ENCODE measurements at regions not wholly inside any gene's neighbourhood (a gene's known extent, or its start where the extent isn't known, plus 50 kb on each side); places are given as distances from the start of the nearest gene placed in this dataset.

DNA sequence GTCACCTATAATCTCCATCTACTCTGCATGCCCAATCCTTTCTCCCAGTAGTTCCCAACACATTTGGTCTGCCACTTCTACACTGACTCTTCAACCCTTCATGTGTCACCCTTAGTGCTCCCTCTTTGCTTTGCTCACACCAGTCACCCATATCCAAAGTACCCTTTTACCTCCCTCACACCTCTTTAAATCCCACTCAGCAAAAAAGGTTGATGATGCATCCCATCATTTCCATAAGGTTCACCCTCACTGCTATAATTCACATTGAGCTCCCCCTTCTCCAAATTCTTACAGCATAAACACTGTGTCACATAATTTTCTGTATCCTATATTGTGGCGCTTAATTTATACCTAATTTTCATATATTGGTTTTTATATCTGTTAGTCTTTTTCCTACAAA, 83.8 kb upstream of the ATP1B1 start:
- Mint-ChIP-seq H3K27ac (ENCODE audit: unreplicated experiment) (no peak overlapping the region), H3K4me1 (ENCODE audit: low read depth, unreplicated experiment) (peaks cover 7% of the 10 kb centered on the region), H3K36me3 (ENCODE audit: low read depth, unreplicated experiment) (no peaks in the 10 kb centered on the region), H3K4me3 (ENCODE audit: unreplicated experiment) (no peak overlapping the region), H3K9me3 (ENCODE audit: unreplicated experiment) (no peaks in the 10 kb centered on the region), H3K27me3 (ENCODE audit: low read depth, unreplicated experiment) (peaks cover 7% of the 10 kb centered on the region)
- DNase-seq (ENCODE audit: low read depth) (no peak), FAIRE-seq (no peak)
- TF ChIP-seq EZH2 (IDR thresholded peaks at IDR 0.05; ENCODE audit: insufficient read depth, low read length) = no peak
- TF ChIP-seq, protein P1, sequence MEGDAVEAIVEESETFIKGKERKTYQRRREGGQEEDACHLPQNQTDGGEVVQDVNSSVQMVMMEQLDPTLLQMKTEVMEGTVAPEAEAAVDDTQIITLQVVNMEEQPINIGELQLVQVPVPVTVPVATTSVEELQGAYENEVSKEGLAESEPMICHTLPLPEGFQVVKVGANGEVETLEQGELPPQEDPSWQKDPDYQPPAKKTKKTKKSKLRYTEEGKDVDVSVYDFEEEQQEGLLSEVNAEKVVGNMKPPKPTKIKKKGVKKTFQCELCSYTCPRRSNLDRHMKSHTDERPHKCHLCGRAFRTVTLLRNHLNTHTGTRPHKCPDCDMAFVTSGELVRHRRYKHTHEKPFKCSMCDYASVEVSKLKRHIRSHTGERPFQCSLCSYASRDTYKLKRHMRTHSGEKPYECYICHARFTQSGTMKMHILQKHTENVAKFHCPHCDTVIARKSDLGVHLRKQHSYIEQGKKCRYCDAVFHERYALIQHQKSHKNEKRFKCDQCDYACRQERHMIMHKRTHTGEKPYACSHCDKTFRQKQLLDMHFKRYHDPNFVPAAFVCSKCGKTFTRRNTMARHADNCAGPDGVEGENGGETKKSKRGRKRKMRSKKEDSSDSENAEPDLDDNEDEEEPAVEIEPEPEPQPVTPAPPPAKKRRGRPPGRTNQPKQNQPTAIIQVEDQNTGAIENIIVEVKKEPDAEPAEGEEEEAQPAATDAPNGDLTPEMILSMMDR (IDR thresholded peaks at IDR 0.05; ENCODE audit: insufficient read depth, low read depth, low read length) = no peak
- Histone ChIP-seq H3K4me1 (ENCODE audit: insufficient read depth, low read length) (no peaks in the 10 kb centered on the region), H3K36me3 (ENCODE audit: insufficient read depth, low read length) (no peaks in the 10 kb centered on the region), H4K20me1 (ENCODE audit: insufficient read depth, low read length) (no peaks in the 10 kb centered on the region), H2AFZ (ENCODE audit: low read depth, low read length) (no peak overlapping the region), H3K9ac (ENCODE audit: low read length) (no peak overlapping the region), H3K27me3 (ENCODE audit: insufficient read depth, low read length) (no peaks in the 10 kb centered on the region), H3K4me3 (ENCODE audit: insufficient read depth, low read depth, low read length) (no peak overlapping the region), H3K9me3 (ENCODE audit: insufficient read depth, low read depth, low read length) (no peaks in the 10 kb centered on the region), H3K4me2 (ENCODE audit: low read length) (no peak overlapping the region), H3K27ac (ENCODE audit: low read depth, low read length) (no peak overlapping the region), H3K79me2 (ENCODE audit: insufficient read depth, low read length) (no peaks in the 10 kb centered on the region)

DNA sequence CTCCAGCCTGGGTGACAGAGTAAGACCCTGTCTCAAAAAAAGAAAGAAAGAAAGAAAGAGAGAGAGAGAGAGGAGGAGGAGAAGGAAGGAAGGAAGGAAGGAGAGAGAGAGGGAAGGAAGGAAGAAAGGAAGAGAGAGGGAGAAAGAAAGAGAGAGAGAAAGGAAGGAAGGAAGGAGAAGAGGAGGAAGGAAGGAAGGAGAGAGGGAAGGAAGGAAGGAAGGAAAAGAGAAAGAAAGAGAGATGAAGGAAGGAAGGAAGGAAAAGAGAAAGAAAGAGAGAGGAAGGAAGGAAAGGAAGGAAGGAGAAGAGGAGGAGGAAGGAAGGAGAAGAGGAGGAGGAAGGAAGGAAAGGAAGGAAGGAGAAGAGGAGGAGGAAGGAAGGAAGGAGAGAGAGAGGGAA, 82.2 kb upstream of the ATP1B1 start:
- DNase-seq (ENCODE audit: low read depth) = no peak
- no peak overlapping the region for H3K27ac ChIP-seq (ENCODE audit: low read depth, low read length)
- no peaks in the 10 kb centered on the region for H3K36me3 ChIP-seq (ENCODE audit: insufficient read depth, low read length)
- no peak overlapping the region for H2AFZ ChIP-seq (ENCODE audit: low read depth, low read length)
- FAIRE-seq = no peak
- Mint-ChIP-seq H3K4me3 (ENCODE audit: unreplicated experiment) (no peak overlapping the region), H3K4me1 (ENCODE audit: low read depth, unreplicated experiment) (peaks cover 7% of the 10 kb centered on the region), H3K9me3 (ENCODE audit: unreplicated experiment) (no peaks in the 10 kb centered on the region), H3K36me3 (ENCODE audit: low read depth, unreplicated experiment) (no peaks in the 10 kb centered on the region), H3K27me3 (ENCODE audit: low read depth, unreplicated experiment) (peaks cover 2% of the 10 kb centered on the region), H3K27ac (ENCODE audit: unreplicated experiment) (no peak overlapping the region)
- H3K9me3 ChIP-seq (ENCODE audit: insufficient read depth, low read depth, low read length) = no peaks in the 10 kb centered on the region
- H3K27me3 ChIP-seq (ENCODE audit: insufficient read depth, low read length) = no peaks in the 10 kb centered on the region
- no peaks in the 10 kb centered on the region for H3K79me2 ChIP-seq (ENCODE audit: insufficient read depth, low read length)
- H3K4me3 ChIP-seq (ENCODE audit: insufficient read depth, low read depth, low read length) = no peak overlapping the region
- no peaks in the 10 kb centered on the region for H3K4me1 ChIP-seq (ENCODE audit: insufficient read depth, low read length)
- no peak overlapping the region for H3K4me2 ChIP-seq (ENCODE audit: low read length)
- no peaks in the 10 kb centered on the region for H4K20me1 ChIP-seq (ENCODE audit: insufficient read depth, low read length)
- TF ChIP-seq, protein P1 (IDR thresholded peaks at IDR 0.05; ENCODE audit: insufficient read depth, low read depth, low read length) = no peak
- no peak for TF ChIP-seq EZH2 (IDR thresholded peaks at IDR 0.05; ENCODE audit: insufficient read depth, low read length)
- H3K9ac ChIP-seq (ENCODE audit: low read length) = no peak overlapping the region

DNA sequence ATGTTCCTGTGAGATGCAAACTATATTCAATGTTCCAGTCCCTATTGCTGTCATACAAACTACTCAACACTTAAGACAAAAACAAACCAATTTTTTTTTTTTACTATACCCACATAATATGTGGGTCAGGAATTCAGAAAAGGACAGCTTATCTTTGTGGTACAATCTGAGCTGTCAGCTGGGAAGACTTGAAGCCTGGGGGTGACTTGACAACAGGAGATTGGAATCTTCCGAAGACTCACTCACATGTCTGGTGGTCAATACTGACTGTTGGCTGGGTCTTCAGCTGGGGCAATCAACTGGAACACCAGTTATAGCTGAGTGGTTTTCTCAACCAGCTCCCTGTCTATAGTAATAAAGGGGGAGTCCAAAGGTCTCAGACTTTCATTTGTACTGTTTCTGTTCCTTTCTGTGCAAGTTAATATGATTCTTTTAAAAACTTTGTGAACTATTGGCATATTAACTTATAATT, 81.7 kb upstream of the ATP1B1 start:
- Histone ChIP-seq H2AFZ (ENCODE audit: low read depth, low read length) (no peak overlapping the region), H3K27me3 (ENCODE audit: insufficient read depth, low read length) (no peaks in the 10 kb centered on the region), H3K9me3 (ENCODE audit: insufficient read depth, low read depth, low read length) (no peaks in the 10 kb centered on the region), H3K9ac (ENCODE audit: low read length) (no peak overlapping the region), H4K20me1 (ENCODE audit: insufficient read depth, low read length) (no peaks in the 10 kb centered on the region), H3K79me2 (ENCODE audit: insufficient read depth, low read length) (no peaks in the 10 kb centered on the region), H3K36me3 (ENCODE audit: insufficient read depth, low read length) (no peaks in the 10 kb centered on the region), H3K4me1 (ENCODE audit: insufficient read depth, low read length) (no peaks in the 10 kb centered on the region), H3K4me3 (ENCODE audit: insufficient read depth, low read depth, low read length) (no peak overlapping the region), H3K27ac (ENCODE audit: low read depth, low read length) (no peak overlapping the region), H3K4me2 (ENCODE audit: low read length) (no peak overlapping the region)
- Mint-ChIP-seq H3K27ac (ENCODE audit: unreplicated experiment) (no peak overlapping the region), H3K27me3 (ENCODE audit: low read depth, unreplicated experiment) (peaks cover 2% of the 10 kb centered on the region), H3K4me1 (ENCODE audit: low read depth, unreplicated experiment) (peaks cover 7% of the 10 kb centered on the region), H3K36me3 (ENCODE audit: low read depth, unreplicated experiment) (no peaks in the 10 kb centered on the region), H3K4me3 (ENCODE audit: unreplicated experiment) (no peak overlapping the region), H3K9me3 (ENCODE audit: unreplicated experiment) (no peaks in the 10 kb centered on the region)
- TF ChIP-seq, protein P1 (IDR thresholded peaks at IDR 0.05; ENCODE audit: insufficient read depth, low read depth, low read length) = no peak
- no peak for TF ChIP-seq EZH2 (IDR thresholded peaks at IDR 0.05; ENCODE audit: insufficient read depth, low read length)
- DNase-seq (ENCODE audit: low read depth) = no peak
- no peak for FAIRE-seq

Measured in astrocyte (in vitro differentiated cells and primary cell).